ENCODE measurements at regions not wholly inside any gene's neighbourhood (a gene's known extent, or its start where the extent isn't known, plus 50 kb on each side); places are given as distances from the start of the nearest gene placed in this dataset.

GRCh38 chr9:126144603-126145456 is 181.8 kb upstream of the MVB12B start:
- TF ChIP-seq SPI1 (IDR thresholded peaks at IDR 0.05; ENCODE audit: borderline replicate concordance, insufficient read depth, low read depth, low read length) (peak; percentile 14; the same call in 1 of the 2 replicates), TCF12 (IDR thresholded peaks at IDR 0.05; ENCODE audit: low read depth, low read length) (no peak), MEF2B (IDR thresholded peaks at IDR 0.05; ENCODE audit: partially characterized antibody, poor library complexity, severe bottlenecking) (peak; percentile 35), ATF7 (IDR thresholded peaks at IDR 0.05; ENCODE audit: low read depth) (no peak), RB1 (IDR thresholded peaks at IDR 0.05; ENCODE audit: borderline replicate concordance) (no peak), BCL11A (IDR thresholded peaks at IDR 0.05; ENCODE audit: low read depth, low read length) (0 out of 2 replicates have a peak, but pooled peaks have one; percentile 4), CEBPB (IDR thresholded peaks at IDR 0.05; ENCODE audit: borderline replicate concordance in 1 of 2, low read depth in 2 of 2, low read length in 2 of 2) (no peak)
- no peaks in the 10 kb centered on the region for H3K4me1 ChIP-seq (ENCODE audit: control insufficient read depth, insufficient read depth, low read length)

More at GRCh38 chr9:126144603-126145456, 181.8 kb upstream of the MVB12B start:
- DNase-seq (ENCODE audit: low read depth, low spot score) = peak; percentile 2
- SMC1A ChIA-PET (ENCODE audit: uncharacterized antibody, unreplicated experiment) = interaction anchor here (0.5 kb wide), 1 partner anchor 381 kb away, joined by 3 read pairs; no protein-coding TSS in a partner anchor
- Histone ChIP-seq H3K27me3 (replicated peaks in 1 of 2; ENCODE audit: control insufficient read depth in 2 of 2, insufficient read depth in 2 of 2, low read length in 1 of 2) (no peaks in the 10 kb centered on the region), H2AFZ (ENCODE audit: control insufficient read depth, low read depth, low read length) (no peak overlapping the region), H3K4me3 (no peak overlapping the region), H3K79me2 (ENCODE audit: control insufficient read depth, insufficient read depth, low read length) (no peaks in the 10 kb centered on the region), H4K20me1 (ENCODE audit: control insufficient read depth, insufficient read depth) (no peaks in the 10 kb centered on the region), H3K9me3 (replicated peaks; ENCODE audit: control insufficient read depth, insufficient read depth, low read length) (no peaks in the 10 kb centered on the region; the same call in 2 of the 3 replicates), H3K27ac (ENCODE audit: control insufficient read depth, insufficient read depth) (no peak overlapping the region), H3K36me3 (ENCODE audit: control insufficient read depth in 2 of 2, insufficient read depth in 2 of 2, low read length in 1 of 2) (no peaks in the 10 kb centered on the region), H3K4me2 (ENCODE audit: control insufficient read depth, insufficient read depth) (no peak overlapping the region), H3K9ac (ENCODE audit: control insufficient read depth, insufficient read depth, low read length) (no peak overlapping the region)
- CTCF ChIA-PET = interaction anchor here (1.2 to 1.4 kb wide), 2 partner anchors 8 to 563 kb away, joined by 3 read pairs; no protein-coding TSS in a partner anchor
- WGBS (ENCODE audit: insufficient coverage, insufficient replicate concordance, low lambda C conversion rate, missing lambda C conversion rate) = 19% methylated on average over 11 of the region's 11 CpGs
- no peak for FAIRE-seq
- no TSS peak for BruUV-seq (replicated peaks)
- RAD21 ChIA-PET (ENCODE audit: unreplicated experiment) = no interaction called here
- no peak; the same call in 2 of the 3 replicates for ATAC-seq
- in situ Hi-C loops (cut with MboI) = loop anchor here (10.0 kb wide), 1 partner anchor 340 kb away; no protein-coding TSS in a partner anchor
- intact Hi-C loops (cut with micrococcal nuclease; ENCODE audit: unreplicated experiment) = loop anchor here (10.0 kb wide), 1 partner anchor 350 kb away; no protein-coding TSS in a partner anchor
- POLR2A ChIA-PET = no interaction called here

Data from GM12878 (cell line).